ENCODE measurements at regions not wholly inside any gene's neighbourhood (a gene's known extent, or its start where the extent isn't known, plus 50 kb on each side); places are given as distances from the start of the nearest gene placed in this dataset.

DNA sequence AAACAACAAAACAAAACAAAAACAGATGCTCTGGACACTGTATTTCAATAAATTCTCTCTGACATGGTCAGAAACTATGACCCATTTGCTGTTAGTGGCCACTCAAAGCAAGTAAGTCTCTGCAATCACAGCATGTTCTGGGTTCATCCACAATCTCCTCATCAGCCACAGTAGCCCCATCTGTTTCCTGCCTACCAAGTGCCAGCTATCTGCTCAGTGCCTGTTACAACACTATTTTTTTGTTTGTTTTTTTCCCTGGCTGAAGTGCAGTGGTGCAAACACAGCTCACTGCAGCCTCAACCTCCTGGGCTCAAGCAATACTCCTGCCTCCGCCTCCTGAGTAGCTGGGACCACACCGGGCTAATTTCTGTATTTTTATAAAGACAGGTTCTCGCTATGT lies 137.9 kb downstream of the SOX9 start:
- Histone ChIP-seq H3K36me3 (no peaks in the 10 kb centered on the region), H3K9me3 (no peaks in the 10 kb centered on the region), H3K4me3 (no peak overlapping the region), H3K27ac (no peak overlapping the region), H3K4me1 (ENCODE audit: insufficient read depth) (no peaks in the 10 kb centered on the region), H3K27me3 (no peaks in the 10 kb centered on the region)
- TF ChIP-seq POLR2A (IDR thresholded peaks at IDR 0.05): no peak
- TF ChIP-seq, protein P1, sequence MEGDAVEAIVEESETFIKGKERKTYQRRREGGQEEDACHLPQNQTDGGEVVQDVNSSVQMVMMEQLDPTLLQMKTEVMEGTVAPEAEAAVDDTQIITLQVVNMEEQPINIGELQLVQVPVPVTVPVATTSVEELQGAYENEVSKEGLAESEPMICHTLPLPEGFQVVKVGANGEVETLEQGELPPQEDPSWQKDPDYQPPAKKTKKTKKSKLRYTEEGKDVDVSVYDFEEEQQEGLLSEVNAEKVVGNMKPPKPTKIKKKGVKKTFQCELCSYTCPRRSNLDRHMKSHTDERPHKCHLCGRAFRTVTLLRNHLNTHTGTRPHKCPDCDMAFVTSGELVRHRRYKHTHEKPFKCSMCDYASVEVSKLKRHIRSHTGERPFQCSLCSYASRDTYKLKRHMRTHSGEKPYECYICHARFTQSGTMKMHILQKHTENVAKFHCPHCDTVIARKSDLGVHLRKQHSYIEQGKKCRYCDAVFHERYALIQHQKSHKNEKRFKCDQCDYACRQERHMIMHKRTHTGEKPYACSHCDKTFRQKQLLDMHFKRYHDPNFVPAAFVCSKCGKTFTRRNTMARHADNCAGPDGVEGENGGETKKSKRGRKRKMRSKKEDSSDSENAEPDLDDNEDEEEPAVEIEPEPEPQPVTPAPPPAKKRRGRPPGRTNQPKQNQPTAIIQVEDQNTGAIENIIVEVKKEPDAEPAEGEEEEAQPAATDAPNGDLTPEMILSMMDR (IDR thresholded peaks at IDR 0.05): no peak
- no peak for TF ChIP-seq EP300 (IDR thresholded peaks at IDR 0.05)
- no peak for DNase-seq
- intact Hi-C loops (cut with DNase I): no loop called here
- WGBS, 3 donors: 85 to 91% (median 87%) methylated on average over 3 of the region's 3 CpGs

DNA sequence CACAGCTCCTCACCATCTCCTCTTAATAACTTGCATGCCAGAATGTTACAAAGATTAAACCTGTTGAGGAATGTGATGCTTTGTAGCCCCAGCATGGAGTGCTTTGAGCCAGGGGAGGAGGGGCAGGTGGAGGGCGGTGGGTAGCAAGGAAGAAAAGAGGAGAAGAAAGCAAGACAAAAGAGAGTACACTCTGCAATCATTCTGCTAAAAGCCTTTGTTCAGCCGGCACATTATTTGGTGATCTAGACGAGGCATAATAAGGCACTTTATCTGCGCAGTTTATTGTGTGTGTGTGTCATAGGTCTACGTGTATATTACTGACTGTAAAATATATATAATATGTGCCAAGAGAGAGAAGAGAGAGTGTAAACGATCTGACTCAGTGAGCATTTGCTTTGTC lies 139.1 kb downstream of the SOX9 start:
- 56 to 68% (median 65%) methylated on average over 6 of the region's 6 CpGs for WGBS, 3 donors
- intact Hi-C loops (cut with DNase I): no loop called here
- DNase-seq: no peak

DNA sequence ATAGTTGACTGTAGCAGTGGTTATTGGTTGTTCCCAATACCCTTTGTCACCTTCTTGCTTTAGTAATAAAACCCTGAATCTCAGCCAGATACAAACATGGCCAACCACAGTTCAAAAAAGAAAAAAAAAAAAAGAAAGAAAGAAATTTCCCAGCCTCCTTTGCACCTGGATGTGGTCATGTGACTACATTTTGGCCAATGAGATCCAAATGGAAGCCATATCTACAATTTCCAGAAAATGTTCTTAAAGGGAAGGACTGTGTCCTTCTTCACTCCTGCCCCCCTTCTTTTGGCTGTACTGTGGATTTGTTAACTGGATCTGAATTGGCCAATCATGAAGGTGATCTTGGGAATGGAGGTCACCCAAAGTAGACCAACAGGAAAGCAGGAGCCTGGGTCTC lies 141.9 kb downstream of the SOX9 start:
- TF ChIP-seq, protein P1 (IDR thresholded peaks at IDR 0.05): no peak
- TF ChIP-seq POLR2A (IDR thresholded peaks at IDR 0.05): no peak
- no peak for DNase-seq

More for the DNA sequence above, 139.1 kb downstream of the SOX9 start:
- Histone ChIP-seq H3K4me3 (no peak overlapping the region), H3K4me1 (ENCODE audit: insufficient read depth) (no peaks in the 10 kb centered on the region), H3K27me3 (no peaks in the 10 kb centered on the region), H3K27ac (no peak overlapping the region), H3K9me3 (no peaks in the 10 kb centered on the region), H3K36me3 (no peaks in the 10 kb centered on the region)
- TF ChIP-seq, protein P1 (IDR thresholded peaks at IDR 0.05): no peak
- no peak for TF ChIP-seq EP300 (IDR thresholded peaks at IDR 0.05)
- TF ChIP-seq POLR2A (IDR thresholded peaks at IDR 0.05): no peak

DNA sequence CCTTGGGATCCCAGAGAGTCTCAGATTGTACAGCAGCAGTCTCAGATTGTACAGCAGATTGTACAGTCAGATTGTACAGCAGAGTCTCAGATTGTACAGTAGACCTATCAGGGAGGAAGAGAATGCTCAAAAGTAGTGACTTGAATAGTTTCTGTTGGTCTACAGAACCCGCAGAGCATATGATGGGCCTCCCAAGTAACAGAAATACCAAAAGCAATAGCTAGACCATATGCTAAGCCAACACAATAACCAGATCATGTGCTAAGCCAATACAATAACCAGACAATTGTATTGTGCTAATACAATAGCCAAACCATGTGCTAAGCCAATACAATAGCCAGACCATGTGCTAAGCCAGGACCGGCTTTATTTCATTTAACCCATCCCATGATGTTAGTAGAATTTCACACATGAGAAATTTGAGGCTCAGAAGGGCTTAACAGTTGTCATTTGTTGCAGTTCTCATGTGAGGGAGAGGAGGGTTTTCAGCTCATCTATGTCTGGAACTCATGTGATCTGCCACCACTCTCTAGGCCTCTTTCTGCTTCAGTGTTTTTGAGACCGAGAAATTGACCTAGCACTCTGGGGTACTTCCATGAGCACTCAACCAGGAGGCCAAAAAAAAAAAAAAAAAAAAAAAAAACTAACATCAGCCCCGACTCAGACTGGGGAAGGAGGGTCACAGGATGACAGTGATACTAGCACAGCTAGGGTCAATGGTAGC lies 144.0 kb downstream of the SOX9 start:
- Histone ChIP-seq H3K27me3 (no peaks in the 10 kb centered on the region), H3K27ac (no peak overlapping the region), H3K4me3 (no peak overlapping the region), H3K4me1 (ENCODE audit: insufficient read depth) (no peaks in the 10 kb centered on the region), H3K9me3 (no peaks in the 10 kb centered on the region), H3K36me3 (no peaks in the 10 kb centered on the region)
- WGBS, 3 donors: 77 to 87% (median 86%) methylated on average over 4 of the region's 4 CpGs
- intact Hi-C loops (cut with DNase I): no loop called here
- TF ChIP-seq POLR2A (IDR thresholded peaks at IDR 0.05) (no peak), EP300 (IDR thresholded peaks at IDR 0.05) (no peak)
- TF ChIP-seq, protein P1 (IDR thresholded peaks at IDR 0.05): no peak
- DNase-seq: no peak

More for the DNA sequence above, 141.9 kb downstream of the SOX9 start:
- H3K4me1 ChIP-seq (ENCODE audit: insufficient read depth): no peaks in the 10 kb centered on the region
- H3K4me3 ChIP-seq: no peak overlapping the region
- intact Hi-C loops (cut with DNase I): no loop called here
- no peaks in the 10 kb centered on the region for H3K9me3 ChIP-seq
- no peaks in the 10 kb centered on the region for H3K27me3 ChIP-seq
- no peaks in the 10 kb centered on the region for H3K36me3 ChIP-seq
- no peak overlapping the region for H3K27ac ChIP-seq

All from ovary (tissue), 7 donors.